ENCODE measurements at regions not wholly inside any gene's neighbourhood (a gene's known extent, or its start where the extent isn't known, plus 50 kb on each side); places are given as distances from the start of the nearest gene placed in this dataset.

- 27 to 29% methylated on average over 15 of the region's 15 CpGs for WGBS, 2 donors
- intact Hi-C loops (cut with DNase I; ENCODE audit: low total_unique reads): no loop called here
- TF ChIP-seq POLR2A (IDR thresholded peaks at IDR 0.05): no peak
- no peak for TF ChIP-seq CTCF (IDR thresholded peaks at IDR 0.05)
- peak in 1 of 2 donors; percentile 29 for DNase-seq (ENCODE audit: low spot score in 2 of 2)
- H3K4me3 ChIP-seq (ENCODE audit: low read depth, poor library complexity, severe bottlenecking): no peak overlapping the region
Observed at GRCh38 chr1:22204989-22205913, 62.4 kb upstream of the WNT4 start.

DNA sequence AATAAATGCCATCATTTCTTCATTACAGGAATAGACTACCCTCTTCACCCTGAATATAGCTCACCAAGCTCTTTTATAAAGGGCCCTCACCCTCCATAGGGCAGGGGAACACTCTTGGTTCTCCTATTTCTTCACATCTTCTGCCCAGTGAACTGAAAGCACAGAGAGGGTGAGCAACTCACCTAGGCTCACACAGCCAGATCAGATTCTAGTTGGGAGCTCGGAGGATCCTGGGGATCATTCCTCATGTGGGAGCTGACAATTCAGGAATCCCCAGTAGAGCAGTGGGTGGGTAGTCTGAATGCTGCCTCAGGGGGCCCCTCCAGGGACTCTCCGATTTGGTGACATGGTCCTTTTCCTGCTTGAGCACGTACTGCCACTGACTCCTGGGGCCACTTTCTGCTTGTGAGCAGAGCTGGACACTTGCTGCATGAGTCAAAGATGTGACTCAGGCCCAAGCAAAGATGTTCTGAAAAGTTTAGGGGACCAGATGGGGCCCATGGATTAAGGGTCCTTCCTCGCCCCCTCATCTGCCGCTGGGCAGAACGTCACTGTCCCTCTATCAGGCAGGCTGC lies 63.7 kb upstream of the WNT4 start:
- no peak for DNase-seq (ENCODE audit: low spot score in 2 of 2)
- intact Hi-C loops (cut with DNase I; ENCODE audit: low total_unique reads): no loop called here
- WGBS, 2 donors: 79 to 86% methylated on average over 6 of the region's 6 CpGs
- no peak overlapping the region for H3K4me3 ChIP-seq (ENCODE audit: low read depth, poor library complexity, severe bottlenecking)
- TF ChIP-seq POLR2A (IDR thresholded peaks at IDR 0.05) (no peak), CTCF (IDR thresholded peaks at IDR 0.05) (no peak)

DNA sequence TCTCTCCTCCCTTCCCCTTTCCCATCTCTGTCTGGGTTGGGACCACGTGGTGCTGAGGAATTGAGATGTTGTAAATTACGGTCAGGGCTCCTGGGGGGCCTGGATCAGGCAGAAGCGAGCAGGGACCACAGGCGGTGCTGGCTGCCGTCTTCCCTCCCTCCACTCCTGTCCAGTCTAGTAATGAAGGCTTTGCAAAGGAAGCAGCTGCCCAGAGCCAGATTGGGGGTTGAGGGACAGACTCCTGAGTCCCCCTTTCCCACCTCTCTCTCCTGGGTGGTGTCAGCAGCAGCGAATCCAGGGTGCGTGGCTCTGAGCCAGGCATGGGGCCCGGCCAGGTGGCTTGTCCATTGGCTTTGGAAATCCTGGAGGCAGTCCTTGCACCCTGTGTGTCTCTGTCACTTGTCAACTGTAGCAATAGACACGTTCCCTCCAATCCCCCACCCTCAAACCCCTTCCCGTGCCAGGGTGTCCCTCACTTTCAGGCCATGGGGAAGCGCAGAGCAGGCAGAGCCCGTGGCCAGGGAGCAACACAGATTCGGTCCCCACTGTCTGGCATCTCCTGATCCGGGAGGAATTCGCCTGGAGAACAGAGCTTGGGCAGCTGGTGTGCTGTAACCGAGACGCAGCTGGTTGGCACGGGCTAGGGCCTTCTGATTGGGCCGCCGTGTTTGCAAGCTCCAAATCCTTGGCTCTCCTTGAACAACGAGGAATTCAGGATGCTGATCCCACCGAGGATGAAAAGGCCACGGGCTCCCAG lies 64.8 kb upstream of the WNT4 start:
- DNase-seq (ENCODE audit: low spot score in 2 of 2): no peak
- 36 to 37% methylated on average over 21 to 22 of the region's 23 CpGs for WGBS, 2 donors
- intact Hi-C loops (cut with DNase I; ENCODE audit: low total_unique reads): no loop called here

DNA sequence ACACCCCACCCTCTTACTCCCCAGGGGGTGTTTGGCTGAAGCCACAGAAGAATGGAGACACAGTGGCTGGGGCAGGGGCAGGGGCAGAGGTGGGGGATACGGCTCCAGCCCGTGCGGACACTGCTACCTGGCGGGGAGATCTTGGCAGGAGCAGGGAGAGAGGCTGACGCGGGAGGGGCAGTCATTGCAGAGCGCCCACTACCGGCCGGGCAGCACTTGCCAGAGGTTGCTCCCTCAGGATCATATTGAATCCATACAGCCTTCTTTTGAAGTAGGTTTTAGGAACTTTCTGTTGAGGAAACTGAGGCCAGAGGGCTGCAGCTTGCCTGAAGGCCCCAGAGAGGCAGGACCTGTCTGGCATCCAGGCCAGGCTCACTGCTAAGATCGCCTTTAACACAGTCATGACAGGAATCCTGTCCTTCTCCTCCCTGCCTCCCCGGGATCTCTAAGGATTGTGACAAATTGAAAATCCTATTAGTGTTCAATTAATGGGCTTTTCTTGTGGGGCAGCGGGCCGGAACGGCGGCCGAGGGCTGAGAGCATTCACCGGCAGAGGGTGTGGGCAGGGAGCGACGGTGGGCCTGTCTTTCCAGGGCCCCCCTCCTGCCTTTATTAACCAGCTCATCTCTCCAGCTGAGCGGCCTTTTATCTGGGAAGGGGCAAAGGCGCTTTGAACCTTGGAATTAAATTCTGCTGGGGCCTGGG lies 65.5 kb upstream of the WNT4 start:
- TF ChIP-seq CTCF (IDR thresholded peaks at IDR 0.05) (no peak), POLR2A (IDR thresholded peaks at IDR 0.05) (no peak)
- intact Hi-C loops (cut with DNase I; ENCODE audit: low total_unique reads): no loop called here
- DNase-seq (ENCODE audit: low spot score in 2 of 2): no peak
- H3K4me3 ChIP-seq (ENCODE audit: low read depth, poor library complexity, severe bottlenecking): no peak overlapping the region
- WGBS, 2 donors: 52 to 61% methylated on average over 18 to 21 of the region's 21 CpGs

More for the DNA sequence above, 64.8 kb upstream of the WNT4 start:
- no peak overlapping the region for H3K4me3 ChIP-seq (ENCODE audit: low read depth, poor library complexity, severe bottlenecking)
- TF ChIP-seq POLR2A (IDR thresholded peaks at IDR 0.05): no peak
- TF ChIP-seq CTCF (IDR thresholded peaks at IDR 0.05): no peak

DNA sequence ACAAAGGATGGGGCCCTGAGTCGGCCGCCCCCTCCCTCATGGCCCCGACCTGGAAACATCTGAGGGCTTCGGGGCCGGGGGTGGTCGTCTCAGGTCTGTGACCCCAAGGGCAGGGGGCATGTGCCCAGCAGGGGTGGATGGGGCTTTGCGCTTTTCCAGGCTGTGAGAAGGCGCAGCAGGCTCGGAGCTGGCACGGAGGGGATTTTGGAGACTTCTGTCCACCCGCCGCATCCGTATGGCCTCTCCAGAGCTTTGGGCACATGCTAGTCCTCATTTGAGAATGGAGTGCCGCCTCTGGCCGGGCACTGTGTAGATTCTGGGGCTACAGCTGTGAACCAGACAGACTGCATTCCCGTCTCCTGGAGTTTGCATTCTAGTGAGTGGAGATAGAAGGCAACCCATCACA lies 66.1 kb upstream of the WNT4 start:
- TF ChIP-seq CTCF (IDR thresholded peaks at IDR 0.05): no peak
- no peak for TF ChIP-seq POLR2A (IDR thresholded peaks at IDR 0.05)
- 71 to 79% methylated on average over 16 of the region's 16 CpGs for WGBS, 2 donors
- DNase-seq (ENCODE audit: low spot score in 2 of 2): no peak
- intact Hi-C loops (cut with DNase I; ENCODE audit: low total_unique reads): no loop called here
- H3K4me3 ChIP-seq (ENCODE audit: low read depth, poor library complexity, severe bottlenecking): no peak overlapping the region
